Fibroblast of lung (primary cell): ENCODE measurements at regions not wholly inside any gene's neighbourhood (a gene's known extent, or its start where the extent isn't known, plus 50 kb on each side); places are given as distances from the start of the nearest gene placed in this dataset.

Experiments used
- CTCF ChIP-seq, 2 donors: IDR thresholded peaks in 1 of 2; conservative IDR thresholded peaks in 1 of 2; 1 replicate in 1 of 2; 2 replicates in 1 of 2; pipeline ENCODE4 v1.5.1; 2011 to 2012; ENCODE audit warnings: low read length in 2 of 2, control low read depth in 1 of 2, inconsistent platforms in 1 of 2, low read depth in 1 of 2, mild to moderate bottlenecking in 1 of 2
- EZH2 ChIP-seq: IDR thresholded peaks from 2 replicates; pipeline ENCODE4 v1.5.1; 2012; ENCODE audit warnings: low read length, control low read depth, mild to moderate bottlenecking; ENCODE audit errors: missing control alignments

- TF ChIP-seq CTCF (conservative IDR thresholded peaks at IDR 0.05 in 1 of 2, IDR thresholded peaks at IDR 0.05 in 1 of 2; ENCODE audit: low read depth in 1 of 2, low read length in 2 of 2) (no peak), EZH2 (no peak)
Measured at GRCh38 chr12:66963901-66964300, 285.0 kb upstream of the GRIP1 start.
